HCT116 (cell line): ENCODE measurements at regions not wholly inside any gene's neighbourhood (a gene's known extent, or its start where the extent isn't known, plus 50 kb on each side); places are given as distances from the start of the nearest gene placed in this dataset.

Experiments used
- ATAC-seq: fragments of 200-7000 bp; cut with Tn5 transposase; 2 replicates; pipeline ENCODE4 v1.9.1; 2020; ENCODE audit warnings: mild to moderate bottlenecking, moderate library complexity
- BruUV-seq: library from RNA; stranded (reverse); fragments of 400-500 nt; replicated peaks from 2 replicates; lab custom pipeline; 2021; lab: Mats Ljungman, UMichigan
- CTCF ChIA-PET: fragments of 300-600 bp; sonication (Branson Sonifier 250); formaldehyde crosslinking; loops from one replicate; lab custom pipeline; 2021; ENCODE audit warnings: antibody characterized with exemption; lab: Charles Lee
- POLR2A ChIA-PET: fragments of 300-600, 350-600 bp; sonication (Branson Sonifier 250); formaldehyde crosslinking; loops from one replicate; lab custom pipeline; 2021; ENCODE audit warnings: antibody characterized with exemption; lab: Charles Lee
- RAD21 ChIA-PET, 2 experiments: fragments of 300-600 bp; sonication (Branson Sonifier 250); formaldehyde crosslinking; loops; one replicate each; lab custom pipeline; 2023; ENCODE audit warnings: low total read pairs in 2 of 2; ENCODE audit not compliant: uncharacterized antibody in 2 of 2, unreplicated experiment in 2 of 2, low non-redundant PET in 1 of 2; lab: Charles Lee
- DNase-seq: peaks from one replicate; pipeline ENCODE4 v3.0.0-alpha.2; 2010; ENCODE audit warnings: low read depth, low spot score
- H2AFZ ChIP-seq: fragments of 200-600 bp; shearing (Covaris generic), sonication (generic); 2 replicates; pipeline ENCODE4 v1.6.1; 2017; ENCODE audit warnings: low read depth, mixed run types, mixed read lengths, antibody characterized with exemption, low read length; ENCODE audit not compliant: poor library complexity, severe bottlenecking
- H3K27ac ChIP-seq: 2 replicates; pipeline ENCODE4 v1.5.1; 2012; ENCODE audit warnings: low read depth, low read length
- H3K27me3 ChIP-seq: fragments of 200-600 bp; sonication (generic); 2 replicates; pipeline ENCODE4 v1.6.1; 2016; ENCODE audit warnings: mixed run types, low read length, mixed read lengths; ENCODE audit not compliant: insufficient read depth
- H3K36me3 ChIP-seq, 2 experiments: fragments of 200-500 bp in 1 of 2; fragments of 200-600 bp in 1 of 2; sonication (Bioruptor generic) in 1 of 2; sonication (generic) in 1 of 2; 2 replicates each; pipeline versions ENCODE4 v1.5.1 to v1.6.1; 2014 to 2016; ENCODE audit warnings: low read length in 2 of 2, inconsistent platforms in 1 of 2, mixed read lengths in 1 of 2, mixed run types in 1 of 2; ENCODE audit not compliant: insufficient read depth in 2 of 2, control insufficient read depth in 1 of 2
- H3K4me1 ChIP-seq, 2 experiments: fragments of 200-600 bp in 1 of 2; sonication (generic) in 1 of 2; 2 replicates each; pipeline versions ENCODE4 v1.5.1 to v1.6.1; 2012 to 2017; ENCODE audit warnings: low read length in 2 of 2, inconsistent platforms in 1 of 2, mild to moderate bottlenecking in 1 of 2, mixed read lengths in 1 of 2, mixed run types in 1 of 2, moderate library complexity in 1 of 2; ENCODE audit not compliant: insufficient read depth in 2 of 2, control insufficient read depth in 1 of 2
- H3K4me2 ChIP-seq: fragments of 200-600 bp; sonication (generic); 2 replicates; pipeline ENCODE4 v1.6.1; 2017; ENCODE audit warnings: mixed run types, low read length, mixed read lengths
- H3K4me3 ChIP-seq, 2 experiments: fragments of 200-600 bp in 1 of 2; sonication (generic) in 1 of 2; replicated peaks in 1 of 2; 2 replicates each; pipeline ENCODE4 v1.5.1; 2011 to 2016; ENCODE audit warnings: low read length in 2 of 2, control low read depth in 1 of 2, low read depth in 1 of 2, mild to moderate bottlenecking in 1 of 2, mixed read lengths in 1 of 2, mixed run types in 1 of 2
- H3K79me2 ChIP-seq: fragments of 200-600 bp; sonication (generic); 2 replicates; pipeline ENCODE4 v1.6.1; 2017; ENCODE audit warnings: mild to moderate bottlenecking, mixed run types, low read length, moderate library complexity, mixed read lengths; ENCODE audit not compliant: insufficient read depth
- H3K9ac ChIP-seq: fragments of 200-600 bp; sonication (generic); 2 replicates; pipeline ENCODE4 v1.6.1; 2016; ENCODE audit warnings: low read length, mixed read lengths
- H3K9me2 ChIP-seq: fragments of 200-600 bp; sonication (generic), shearing (Covaris generic); 2 replicates; pipeline ENCODE4 v1.6.1; 2017; ENCODE audit warnings: mixed run types, mild to moderate bottlenecking, moderate library complexity; ENCODE audit not compliant: insufficient read depth
- H3K9me3 ChIP-seq, 2 experiments: fragments of 200-500 bp in 1 of 2; fragments of 200-600 bp in 1 of 2; sonication (Bioruptor generic) in 1 of 2; sonication (generic) in 1 of 2; 2 replicates each; pipeline ENCODE4 v1.6.1; 2014 to 2017; ENCODE audit warnings: low read length in 2 of 2, mixed read lengths in 2 of 2, inconsistent platforms in 1 of 2, low read depth in 1 of 2, mild to moderate bottlenecking in 1 of 2, mixed run types in 1 of 2, moderate library complexity in 1 of 2; ENCODE audit not compliant: control insufficient read depth in 1 of 2, insufficient read depth in 1 of 2
- H4K20me1 ChIP-seq: fragments of 200-600 bp; sonication (generic), shearing (Covaris generic); 2 replicates; pipeline ENCODE4 v1.6.1; 2017; ENCODE audit warnings: mixed run types, mild to moderate bottlenecking, moderate library complexity; ENCODE audit not compliant: insufficient read depth
- CBX3 ChIP-seq: IDR thresholded peaks from 2 replicates; pipeline ENCODE4 v1.6.1; 2012; ENCODE audit warnings: low read depth
- EGR1 ChIP-seq: IDR thresholded peaks from 2 replicates; pipeline ENCODE4 v1.6.1; 2012; ENCODE audit warnings: low read depth
- EZH2 ChIP-seq: fragments of 200-600 bp; sonication (generic); IDR thresholded peaks from 2 replicates; pipeline ENCODE4 v1.6.1; 2017; ENCODE audit warnings: antibody characterized with exemption, mixed run types
- POLR2A ChIP-seq: IDR thresholded peaks from 2 replicates; pipeline ENCODE4 v1.7.0; 2011; ENCODE audit warnings: borderline replicate concordance; ENCODE audit not compliant: insufficient read depth, insufficient read length; ENCODE audit errors: extremely low read depth
- POLR2AphosphoS5 ChIP-seq: IDR thresholded peaks from 2 replicates; pipeline ENCODE4 v1.6.1; 2011; ENCODE audit warnings: mild to moderate bottlenecking, low read depth, low read length, moderate library complexity
- intact Hi-C: fragments of 100-400 bp; cut with micrococcal nuclease; formaldehyde crosslinking; loops from 2 replicates; pipeline ENCODE4 v1.10.0; 2022
- TF ChIP-seq, protein P1 (sequence below): IDR thresholded peaks from 2 replicates; pipeline ENCODE4 v1.6.1; 2012; ENCODE audit warnings: low read depth

DNA sequence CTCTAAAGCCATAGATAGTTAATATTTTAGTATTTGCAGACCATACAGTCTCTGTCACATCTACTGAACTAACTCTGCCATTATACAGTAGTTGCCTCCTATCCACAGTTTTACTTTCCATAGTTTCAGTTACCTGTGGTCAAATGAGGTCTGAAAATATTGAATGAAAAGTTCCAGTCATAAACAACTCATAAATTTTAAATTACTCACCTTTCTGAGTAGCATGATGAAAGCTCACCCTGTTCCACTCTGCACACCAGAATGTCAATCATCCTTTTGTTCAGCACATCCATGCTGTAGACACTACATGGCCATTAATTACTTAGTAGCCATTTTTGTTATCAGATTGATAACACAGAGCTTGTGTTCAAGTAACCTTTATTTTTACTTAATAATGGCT, 51.7 kb upstream of the ME3 start (continued):
- TF ChIP-seq, protein P1, sequence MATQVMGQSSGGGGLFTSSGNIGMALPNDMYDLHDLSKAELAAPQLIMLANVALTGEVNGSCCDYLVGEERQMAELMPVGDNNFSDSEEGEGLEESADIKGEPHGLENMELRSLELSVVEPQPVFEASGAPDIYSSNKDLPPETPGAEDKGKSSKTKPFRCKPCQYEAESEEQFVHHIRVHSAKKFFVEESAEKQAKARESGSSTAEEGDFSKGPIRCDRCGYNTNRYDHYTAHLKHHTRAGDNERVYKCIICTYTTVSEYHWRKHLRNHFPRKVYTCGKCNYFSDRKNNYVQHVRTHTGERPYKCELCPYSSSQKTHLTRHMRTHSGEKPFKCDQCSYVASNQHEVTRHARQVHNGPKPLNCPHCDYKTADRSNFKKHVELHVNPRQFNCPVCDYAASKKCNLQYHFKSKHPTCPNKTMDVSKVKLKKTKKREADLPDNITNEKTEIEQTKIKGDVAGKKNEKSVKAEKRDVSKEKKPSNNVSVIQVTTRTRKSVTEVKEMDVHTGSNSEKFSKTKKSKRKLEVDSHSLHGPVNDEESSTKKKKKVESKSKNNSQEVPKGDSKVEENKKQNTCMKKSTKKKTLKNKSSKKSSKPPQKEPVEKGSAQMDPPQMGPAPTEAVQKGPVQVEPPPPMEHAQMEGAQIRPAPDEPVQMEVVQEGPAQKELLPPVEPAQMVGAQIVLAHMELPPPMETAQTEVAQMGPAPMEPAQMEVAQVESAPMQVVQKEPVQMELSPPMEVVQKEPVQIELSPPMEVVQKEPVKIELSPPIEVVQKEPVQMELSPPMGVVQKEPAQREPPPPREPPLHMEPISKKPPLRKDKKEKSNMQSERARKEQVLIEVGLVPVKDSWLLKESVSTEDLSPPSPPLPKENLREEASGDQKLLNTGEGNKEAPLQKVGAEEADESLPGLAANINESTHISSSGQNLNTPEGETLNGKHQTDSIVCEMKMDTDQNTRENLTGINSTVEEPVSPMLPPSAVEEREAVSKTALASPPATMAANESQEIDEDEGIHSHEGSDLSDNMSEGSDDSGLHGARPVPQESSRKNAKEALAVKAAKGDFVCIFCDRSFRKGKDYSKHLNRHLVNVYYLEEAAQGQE: no peak

DNA sequence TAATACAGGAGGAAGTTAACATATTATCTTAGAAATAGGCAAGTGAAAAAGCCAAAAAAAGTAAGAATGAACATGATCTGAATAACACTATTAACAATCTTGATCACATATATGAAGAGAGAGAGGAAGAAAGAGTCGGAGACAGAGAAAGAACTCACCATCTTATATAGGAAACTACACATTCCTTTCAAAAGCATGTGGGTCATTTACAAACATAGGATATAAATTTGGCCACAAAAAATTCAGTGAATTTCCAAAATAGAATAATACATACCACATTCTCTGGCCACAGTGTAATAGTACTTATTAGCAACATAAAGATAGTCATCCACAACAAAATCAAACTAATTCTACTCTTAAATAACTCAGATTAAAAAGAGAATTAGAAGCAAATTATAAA, 50.9 kb upstream of the ME3 start:
- no peaks in the 10 kb centered on the region for H3K36me3 ChIP-seq
- H3K27me3 ChIP-seq: no peaks in the 10 kb centered on the region
- no TSS peak for BruUV-seq
- RAD21 ChIA-PET: no interaction called here
- no peaks in the 10 kb centered on the region for H3K79me2 ChIP-seq
- H3K9me2 ChIP-seq: no peaks in the 10 kb centered on the region
- H4K20me1 ChIP-seq: no peaks in the 10 kb centered on the region
- no peak overlapping the region for H3K9ac ChIP-seq
- ATAC-seq: no peak
- H3K4me2 ChIP-seq: no peak overlapping the region
- intact Hi-C loops: no loop called here
- no peak for DNase-seq
- H2AFZ ChIP-seq: no peak overlapping the region
- CTCF ChIA-PET: no interaction called here
- H3K4me3 ChIP-seq: no peak overlapping the region
- POLR2A ChIA-PET: no interaction called here
- H3K9me3 ChIP-seq: no peaks in the 10 kb centered on the region
- peaks cover 3 to 28% of the 10 kb centered on the region in 2 experiments; a peak in 3 of 4 replicates for H3K4me1 ChIP-seq
- TF ChIP-seq CBX3 (no peak), EGR1 (no peak), EZH2 (no peak), POLR2AphosphoS5 (no peak), POLR2A (no peak)
- no peak overlapping the region for H3K27ac ChIP-seq
